GM21717 (cell line): ENCODE measurements at regions not wholly inside any gene's neighbourhood (a gene's known extent, or its start where the extent isn't known, plus 50 kb on each side); places are given as distances from the start of the nearest gene placed in this dataset.
"Not testable (repeated sequence)": the region's sequence is repeated elsewhere in the genome, so short reads cannot be mapped to it uniquely, and the experiment has no call there.

Experiments
- ATAC-seq: cut with Tn5 transposase; IDR thresholded peaks from one replicate; pipeline ENCODE4 v1.9.1; 2021; ENCODE audit warnings: mild to moderate bottlenecking, moderate library complexity; ENCODE audit not compliant: unreplicated experiment

DNA sequence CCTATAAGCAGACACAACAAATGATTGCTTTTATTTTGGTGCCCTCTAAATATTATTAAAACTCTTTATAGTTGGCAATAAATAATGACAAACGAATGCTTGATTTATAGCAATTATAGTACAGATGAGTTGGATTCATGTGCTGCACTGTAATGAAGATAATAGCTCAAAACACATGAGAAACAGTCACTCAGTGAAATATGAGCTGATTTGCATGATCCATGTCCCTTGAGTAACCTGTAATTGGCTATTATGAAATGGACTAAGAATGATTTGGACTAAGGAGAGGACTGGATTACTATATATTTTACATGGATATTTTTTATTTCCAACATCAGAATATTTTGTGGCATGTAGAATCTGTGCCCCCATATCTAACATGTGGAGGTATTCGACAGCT, 365.6 kb upstream of the UBE2E3 start:
- ATAC-seq = no peak

DNA sequence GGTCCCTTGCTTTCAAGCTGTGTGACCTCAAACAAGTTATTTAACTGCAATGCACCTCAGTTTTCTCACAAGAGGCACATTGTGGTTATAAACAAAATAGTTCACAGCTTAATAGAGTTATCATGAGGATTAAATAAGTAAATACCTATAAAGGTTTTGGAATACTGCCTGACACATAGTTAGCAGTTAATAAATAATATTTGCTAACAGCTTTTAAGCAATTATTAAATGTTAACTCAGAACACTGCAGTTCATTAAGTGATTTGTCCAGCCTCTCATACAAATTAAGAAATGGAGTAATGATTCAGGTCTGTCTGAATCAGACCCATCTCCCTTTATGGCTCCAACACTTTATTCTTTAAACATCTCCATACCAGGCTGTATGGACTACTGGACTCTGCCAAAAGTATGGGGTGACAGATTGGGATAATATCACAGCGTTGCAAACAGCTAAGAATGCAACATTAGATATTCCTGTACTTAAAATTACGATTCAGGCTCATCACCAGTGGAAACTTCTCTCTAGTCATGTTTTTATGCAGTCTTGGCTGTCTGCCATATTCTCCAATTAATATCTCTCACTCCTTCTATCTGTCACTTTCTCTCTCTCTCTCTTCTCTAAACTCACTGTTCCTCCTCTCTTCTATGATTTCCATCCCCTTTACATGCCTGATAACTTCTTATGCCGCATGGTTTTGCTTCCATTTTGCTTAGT, 370.6 kb upstream of the UBE2E3 start:
- no peak for ATAC-seq

DNA sequence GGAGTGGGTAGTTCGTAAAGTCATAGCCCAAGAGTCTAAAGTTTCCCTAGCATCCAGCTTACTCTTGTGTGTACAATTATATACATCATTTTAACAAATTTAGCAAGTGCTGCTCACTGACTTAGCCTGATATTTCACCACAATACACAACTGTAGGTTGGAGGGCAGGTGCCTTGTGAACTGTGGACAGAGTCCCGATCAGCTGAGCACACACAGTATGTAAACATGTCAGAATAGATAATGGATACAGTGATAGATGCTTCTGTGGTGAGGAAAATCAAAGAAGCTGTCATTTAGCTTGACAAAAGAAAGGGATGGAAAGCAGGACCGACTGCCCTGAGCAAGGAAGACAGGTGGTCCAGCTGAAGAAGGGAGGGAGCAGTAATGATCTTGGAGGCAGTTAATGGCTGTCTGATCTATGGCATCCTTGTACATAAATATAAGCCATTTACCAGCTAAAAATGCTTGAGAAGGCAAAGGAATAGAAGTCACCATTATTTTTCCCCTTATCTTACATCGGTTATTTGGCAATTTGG, 372.8 kb upstream of the UBE2E3 start:
- no peak for ATAC-seq

DNA sequence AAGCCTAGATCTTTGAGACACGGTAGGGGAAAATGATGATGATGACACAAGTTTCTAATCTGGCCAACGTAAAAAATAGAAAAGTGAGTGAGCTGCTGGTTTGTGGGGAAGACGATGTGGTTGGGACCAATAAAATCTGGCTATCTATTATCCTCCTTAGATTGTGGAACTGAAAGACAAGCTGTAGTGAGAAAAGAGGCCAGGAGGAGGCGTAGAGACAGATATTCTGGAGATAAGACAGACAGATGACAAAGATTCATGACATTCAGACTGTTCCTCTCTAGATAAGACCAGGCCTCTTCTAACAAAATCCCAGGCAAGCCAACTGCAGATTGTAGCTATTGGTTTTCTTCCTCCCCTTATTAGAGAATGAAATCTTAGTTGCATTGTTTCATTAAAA, 376.3 kb upstream of the UBE2E3 start:
- no peak for ATAC-seq

DNA sequence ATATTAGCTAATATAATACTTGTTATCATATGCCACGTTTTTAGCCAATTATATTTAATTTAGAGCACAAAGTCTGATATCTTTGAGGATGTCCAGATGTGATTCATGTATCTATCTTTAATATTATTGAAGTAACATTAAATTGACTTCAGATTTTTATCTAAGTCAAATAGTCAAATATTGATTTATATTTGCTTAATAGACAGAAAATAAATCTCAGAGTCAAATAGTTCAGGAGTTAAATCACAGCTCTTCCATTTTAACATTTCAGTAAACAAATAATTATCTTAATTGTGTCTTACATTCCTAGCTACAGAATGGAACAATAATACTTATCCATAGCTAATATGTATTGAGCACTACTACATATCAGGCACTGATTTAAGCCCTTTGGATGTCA, 379.4 kb upstream of the UBE2E3 start:
- no peak for ATAC-seq

DNA sequence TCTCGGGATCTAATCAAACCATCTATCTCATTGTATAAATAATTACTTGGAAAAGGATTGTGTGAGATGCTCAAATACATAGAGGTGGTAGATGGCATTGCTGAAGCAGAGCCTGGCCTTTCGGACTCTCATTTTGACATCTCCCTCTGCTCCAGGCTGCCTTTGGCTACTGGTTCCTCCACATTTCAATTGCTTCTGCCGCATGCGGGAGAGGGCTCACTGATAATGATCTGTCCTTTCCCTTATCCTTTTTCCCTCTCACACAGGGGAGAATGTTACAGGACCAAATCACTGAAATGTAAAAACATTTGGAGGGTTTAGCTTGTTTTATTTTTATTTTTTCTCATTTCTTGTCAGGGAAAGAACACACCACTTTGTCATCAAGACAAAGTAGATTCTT, 380.6 kb upstream of the UBE2E3 start:
- ATAC-seq = no peak

DNA sequence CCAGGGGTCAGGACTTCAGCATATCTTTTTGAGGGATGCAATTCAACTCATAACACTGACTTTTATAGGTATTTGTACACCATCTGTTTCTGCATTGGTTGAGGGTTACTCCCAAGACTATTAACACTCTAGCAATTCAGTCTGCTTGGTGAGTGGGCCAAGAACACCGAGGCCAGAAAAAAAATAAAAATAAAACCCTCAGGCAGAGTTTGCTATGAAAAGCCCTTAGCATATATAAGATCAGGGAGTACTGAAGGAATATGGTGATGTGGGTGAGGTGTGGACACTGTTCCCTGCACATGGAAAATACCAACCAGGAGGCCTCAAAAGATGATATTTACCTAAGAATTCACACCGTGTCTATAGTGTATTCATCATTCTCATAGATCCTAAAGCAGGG, 383.2 kb upstream of the UBE2E3 start:
- no peak for ATAC-seq

DNA sequence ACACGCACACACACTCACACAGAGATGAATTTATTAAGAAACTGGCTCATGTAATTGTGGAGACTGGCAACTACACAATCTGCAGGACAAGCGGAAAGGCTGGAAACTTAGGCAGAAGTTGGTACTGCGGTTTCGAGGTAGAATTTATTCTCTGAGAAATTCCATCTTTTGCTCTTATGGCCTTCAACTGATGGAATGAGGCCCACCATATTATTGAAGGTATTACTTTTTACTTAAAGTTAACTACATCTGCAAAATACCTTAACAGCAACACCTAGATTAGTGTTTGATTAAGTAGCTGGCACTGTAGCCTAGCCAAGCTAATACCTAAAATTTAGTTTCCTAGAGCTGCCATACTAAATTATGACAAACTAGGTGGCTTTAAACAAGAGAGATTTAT, 384.0 kb upstream of the UBE2E3 start:
- no peak for ATAC-seq

DNA sequence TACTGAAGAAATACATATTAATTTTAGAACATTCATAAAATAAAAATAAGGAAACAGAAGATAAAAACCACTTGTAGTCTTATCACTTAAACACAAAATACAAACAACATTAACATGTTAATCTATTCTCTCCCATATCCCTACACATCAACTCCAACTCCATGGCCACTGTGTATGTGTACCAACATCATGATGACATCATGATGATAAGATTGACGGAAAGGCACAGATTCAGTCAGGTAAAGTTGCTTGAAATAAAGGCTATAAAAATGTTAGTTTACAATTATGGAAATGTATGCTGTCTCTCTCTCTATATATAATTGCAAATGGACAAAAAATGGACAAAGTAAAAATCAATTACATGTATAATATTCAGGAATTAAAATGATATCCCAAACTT, 388.5 kb upstream of the UBE2E3 start:
- ATAC-seq = no peak

DNA sequence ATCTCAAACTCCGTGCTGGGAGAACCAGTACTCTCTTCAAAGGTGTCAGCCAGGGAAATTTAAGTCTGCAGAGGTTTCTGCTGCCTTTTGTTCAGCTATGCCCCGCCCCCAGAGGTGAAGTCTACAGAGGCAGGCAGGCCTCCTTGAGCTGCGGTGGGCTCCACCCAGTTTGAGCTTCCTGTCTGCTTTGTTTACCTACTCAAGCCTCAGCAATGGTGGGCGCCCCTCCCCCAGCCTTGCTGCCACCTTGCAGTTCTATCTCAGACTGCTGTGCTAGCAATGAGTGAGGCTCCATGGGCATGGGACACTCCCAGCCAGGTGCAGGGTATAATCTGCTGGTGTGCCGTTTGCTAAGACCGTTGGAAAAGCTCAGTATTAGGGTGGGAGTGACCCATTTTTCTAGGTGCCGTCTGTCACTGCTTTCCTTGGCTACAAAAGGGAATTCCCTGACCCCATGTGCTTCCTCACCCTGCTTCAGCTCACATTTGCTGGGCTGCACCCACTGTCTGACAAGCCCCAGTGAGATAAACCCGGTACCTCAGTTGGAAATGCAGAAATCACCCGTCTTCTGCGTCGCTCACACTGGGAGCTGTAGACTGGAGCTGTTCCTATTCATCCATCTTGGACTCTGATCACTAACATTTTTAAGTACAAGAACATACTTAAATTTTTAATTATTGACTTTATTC, 389.2 kb upstream of the UBE2E3 start:
- ATAC-seq = not testable (repeated sequence)

DNA sequence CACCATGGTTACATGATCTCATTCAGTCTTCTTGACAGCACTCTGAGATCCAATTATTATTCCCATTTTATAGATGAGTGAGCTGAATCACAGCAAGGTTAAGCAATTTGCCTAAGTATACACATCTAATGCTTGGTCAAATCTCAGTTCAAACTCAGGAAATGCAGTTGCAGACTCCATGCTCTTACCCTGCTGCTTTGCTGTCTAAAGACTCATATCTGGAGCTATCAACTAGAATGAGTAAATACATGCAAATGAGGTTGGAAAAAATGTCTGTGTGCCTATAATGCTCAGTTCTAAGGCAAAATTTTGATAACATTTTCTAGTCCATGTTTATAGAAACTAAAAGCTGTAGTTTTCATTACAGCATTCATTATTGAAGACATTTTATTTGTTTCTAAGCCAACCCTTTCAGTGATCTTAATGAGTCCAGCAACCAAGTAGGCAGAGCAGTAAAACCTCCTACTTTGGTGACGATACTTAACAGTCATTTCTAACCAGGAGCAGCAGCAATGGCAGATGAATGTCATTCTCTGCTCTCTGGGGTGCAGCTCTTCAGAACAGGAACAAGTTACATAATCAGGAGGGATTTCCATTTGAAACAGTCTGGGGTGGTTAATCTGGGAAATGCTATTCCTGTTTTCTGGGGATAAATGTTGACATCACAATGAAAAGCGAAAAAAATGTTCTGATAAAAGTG, 396.8 kb upstream of the UBE2E3 start:
- no peak for ATAC-seq

DNA sequence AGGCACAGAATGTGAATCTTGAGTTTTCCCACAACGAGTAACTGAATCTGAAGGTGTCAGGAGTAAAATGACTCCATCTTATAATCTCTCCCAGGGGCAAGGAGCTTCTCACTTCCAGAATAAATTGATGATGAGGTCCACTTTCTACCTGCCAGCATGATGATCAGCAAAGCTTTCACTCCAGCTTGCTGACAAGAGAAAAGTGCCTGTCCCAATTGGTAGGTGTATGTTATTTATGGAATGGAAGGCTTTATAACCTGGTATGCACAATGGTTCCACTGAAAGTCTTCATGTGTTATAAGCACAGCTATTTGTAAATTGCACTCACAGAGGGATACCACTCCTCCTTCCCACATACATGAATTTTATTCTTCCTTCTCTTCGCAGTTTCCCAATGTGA, 401.0 kb upstream of the UBE2E3 start:
- ATAC-seq = no peak

DNA sequence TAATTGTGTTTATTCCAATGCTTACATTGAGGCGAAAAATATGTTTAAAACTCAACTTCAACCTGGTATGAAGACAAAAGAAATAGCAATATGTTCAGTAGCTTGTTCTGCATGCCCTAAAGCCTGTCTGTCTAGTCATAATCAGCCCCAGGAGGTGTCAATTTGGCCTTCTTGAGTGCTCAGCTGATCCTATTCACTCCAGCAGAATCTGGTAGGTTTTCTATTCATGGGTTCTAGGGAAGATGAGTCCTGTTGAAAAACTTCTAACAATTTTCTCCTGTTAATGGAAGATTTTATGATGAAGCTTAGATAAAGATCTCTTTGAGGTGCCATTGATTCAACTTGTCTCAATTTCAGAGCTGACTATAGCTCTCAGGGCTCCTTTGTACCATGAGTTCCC, 402.0 kb upstream of the UBE2E3 start:
- no peak for ATAC-seq

DNA sequence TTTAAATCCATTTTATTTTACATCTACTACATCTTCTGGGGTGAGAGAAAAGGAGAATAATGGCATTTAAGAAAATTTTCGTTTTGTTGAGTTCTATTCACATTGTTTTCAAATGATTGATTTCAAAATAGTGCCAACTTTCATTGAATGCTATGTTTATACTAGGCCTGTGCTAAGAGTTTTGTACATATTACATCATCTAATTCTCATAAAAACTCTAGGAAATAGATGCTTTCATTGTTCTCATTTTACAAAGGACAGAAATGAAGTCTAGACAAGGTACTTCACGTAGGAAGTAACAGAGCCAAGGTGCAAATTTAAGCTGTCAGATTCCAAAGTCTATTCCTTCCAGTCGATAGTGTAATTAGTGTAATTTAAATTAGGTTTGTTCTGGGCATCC, 402.8 kb upstream of the UBE2E3 start:
- ATAC-seq = no peak

DNA sequence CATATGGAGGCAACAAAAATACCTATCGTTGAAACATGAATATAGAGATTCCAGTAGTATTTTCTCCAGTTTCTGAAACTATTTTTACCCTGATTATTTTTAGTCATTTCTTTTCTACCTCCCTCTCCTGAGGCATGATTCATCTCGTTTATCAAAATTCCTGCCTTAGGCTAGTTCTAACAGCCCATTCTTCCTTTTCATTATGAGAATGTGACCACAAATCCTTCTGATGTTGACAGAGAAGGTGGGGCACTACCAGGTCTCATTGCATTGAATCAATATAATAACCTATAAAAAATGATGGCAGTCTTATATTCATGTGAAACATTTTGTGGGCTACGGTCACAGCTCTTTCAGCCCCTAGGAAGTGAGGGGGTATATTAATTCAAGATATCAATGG, 406.5 kb upstream of the UBE2E3 start:
- ATAC-seq = no peak

DNA sequence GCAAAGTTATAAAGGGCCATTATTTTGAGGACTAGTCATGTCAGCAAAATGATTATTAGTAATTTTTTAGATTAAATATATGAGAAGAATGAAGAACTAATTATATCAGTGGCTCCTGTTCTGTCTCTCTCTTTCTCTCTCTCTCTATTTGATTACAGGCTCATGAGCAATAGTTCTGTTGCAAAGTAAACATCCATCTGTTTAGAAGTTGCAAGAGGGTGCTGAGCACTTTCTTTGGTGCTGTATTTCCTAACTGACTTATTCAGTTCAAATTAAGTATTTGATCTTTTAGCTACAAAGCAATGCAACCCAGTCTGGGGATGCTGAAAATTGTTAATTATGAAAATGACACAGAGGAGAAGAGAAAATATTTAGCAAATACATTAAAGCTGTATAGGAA, 408.1 kb upstream of the UBE2E3 start:
- no peak for ATAC-seq

DNA sequence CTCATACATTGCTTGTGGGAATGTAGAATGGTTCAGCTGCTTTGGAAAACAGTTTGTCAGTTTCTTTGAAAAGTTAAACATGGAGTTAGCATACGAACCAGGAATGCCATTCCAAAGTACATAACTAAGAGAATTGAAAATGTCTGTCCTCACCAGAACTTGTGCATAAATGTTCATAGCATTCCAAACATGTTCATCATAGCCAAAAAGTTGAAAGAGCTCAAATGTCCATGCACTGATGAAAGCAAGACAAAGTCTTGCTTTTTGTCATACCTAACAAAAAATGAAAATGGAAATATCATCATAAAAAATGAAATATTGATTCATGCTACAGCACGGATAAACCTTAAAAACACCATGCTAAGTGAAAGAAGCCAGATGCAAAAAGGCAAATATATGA, 408.8 kb upstream of the UBE2E3 start:
- ATAC-seq = no peak

DNA sequence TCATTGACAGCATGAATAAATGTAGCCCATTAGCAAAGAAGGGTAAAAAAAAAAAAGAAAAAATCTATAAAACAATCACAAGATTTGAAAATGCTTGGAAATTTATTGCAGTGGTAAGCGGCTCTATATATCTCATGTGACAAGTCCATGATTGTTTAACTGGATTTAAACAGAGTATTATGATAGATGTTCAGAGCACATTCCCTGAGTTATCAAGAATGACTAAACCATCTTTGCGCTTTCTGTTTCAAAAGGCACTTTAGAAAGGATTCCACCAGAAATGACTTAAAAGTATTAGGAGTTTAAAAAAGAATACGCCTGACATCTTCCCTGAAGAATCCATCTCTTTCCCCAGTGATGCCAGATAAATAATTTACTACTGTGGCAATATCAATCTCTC, 409.5 kb upstream of the UBE2E3 start:
- ATAC-seq = no peak

DNA sequence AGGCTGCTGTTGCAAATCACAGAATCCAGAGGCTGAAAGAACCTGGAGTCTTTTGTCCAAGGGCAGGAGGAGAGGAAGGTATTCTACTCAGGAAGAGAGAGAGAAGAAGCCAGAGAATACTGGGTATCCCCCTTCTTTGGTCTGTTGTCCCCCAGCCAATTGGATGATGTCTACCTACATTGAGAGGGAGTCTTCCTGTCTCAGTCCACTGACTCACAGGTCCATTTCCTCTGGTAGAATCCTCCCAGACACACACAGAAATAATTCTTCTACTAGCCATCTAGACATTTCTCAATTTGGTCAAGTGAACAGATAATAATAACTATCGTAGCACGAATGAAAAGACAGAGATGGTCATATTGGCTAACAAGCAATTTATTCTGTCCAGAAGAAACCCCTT, 416.4 kb upstream of the UBE2E3 start:
- no peak for ATAC-seq

DNA sequence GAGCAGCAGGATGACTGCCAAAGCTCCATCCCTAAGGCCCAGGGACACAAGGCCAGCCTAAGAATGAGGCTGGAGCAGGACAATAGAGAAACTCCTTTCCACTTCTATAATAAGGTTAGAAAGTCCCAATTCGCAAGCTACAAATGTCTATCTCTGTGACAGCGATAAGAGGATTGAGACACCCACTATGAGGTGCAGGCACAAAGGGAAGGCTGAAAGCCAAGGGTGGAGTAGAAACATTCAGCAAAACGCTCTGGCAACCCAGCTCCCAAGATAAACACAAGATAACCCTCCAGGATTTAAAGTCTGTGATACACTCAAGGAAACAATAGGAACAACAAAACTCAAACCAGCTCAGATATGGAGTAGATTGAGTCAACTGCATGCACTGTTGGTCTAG, 418.0 kb upstream of the UBE2E3 start:
- no peak for ATAC-seq

DNA sequence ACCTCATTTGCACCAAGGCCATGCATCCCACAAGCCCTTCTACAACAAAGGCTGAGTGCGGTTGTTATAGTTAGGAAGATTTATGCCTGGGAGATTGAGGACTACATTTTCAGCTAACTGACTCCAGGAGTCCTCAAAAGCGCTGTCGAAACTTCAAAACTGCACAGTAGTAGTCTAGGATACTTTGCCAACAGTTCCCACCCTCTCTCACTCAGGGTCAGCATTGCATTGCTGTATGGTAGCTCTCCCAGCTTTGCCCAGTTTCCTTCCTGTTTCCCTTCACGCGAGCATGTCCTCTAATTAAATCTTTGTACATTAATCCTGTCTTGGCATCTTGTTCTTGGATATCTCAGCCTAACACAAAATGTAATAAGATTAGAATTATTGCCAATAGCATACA, 420.6 kb upstream of the UBE2E3 start:
- ATAC-seq = no peak

DNA sequence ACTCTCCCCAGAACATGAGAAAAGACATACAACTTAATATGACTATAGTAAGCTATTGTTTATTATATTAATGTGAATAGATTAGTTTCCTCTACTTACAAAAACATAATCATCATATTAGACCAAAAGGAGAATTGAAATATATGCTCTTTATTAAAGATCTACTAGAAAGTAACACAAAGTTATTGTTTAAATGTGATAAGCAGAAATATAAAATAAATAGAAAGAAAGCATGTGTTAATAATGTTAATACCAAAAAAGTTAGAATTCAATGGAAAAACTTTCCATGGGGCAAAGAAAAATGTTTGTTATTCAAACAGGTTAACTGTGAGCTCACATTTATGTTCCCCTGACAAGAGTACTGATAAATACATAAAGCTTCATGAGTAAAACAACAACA, 421.4 kb upstream of the UBE2E3 start:
- ATAC-seq = no peak
